Neural cell (in vitro differentiated cells): ENCODE measurements at regions not wholly inside any gene's neighbourhood (a gene's known extent, or its start where the extent isn't known, plus 50 kb on each side); places are given as distances from the start of the nearest gene placed in this dataset.

Source experiments
- H2AFZ ChIP-seq: fragments of 200-600, 300-800 bp; sonication (generic), shearing (Covaris generic); 2 replicates; pipeline ENCODE4 v1.6.0; 2014; ENCODE audit warnings: low read depth, mild to moderate bottlenecking, antibody characterized with exemption, low read length, moderate library complexity
- H3F3A ChIP-seq: fragments of 200-600 bp; shearing (Covaris generic); 2 replicates; pipeline ENCODE4 v1.6.1; 2016; ENCODE audit warnings: mild to moderate bottlenecking, moderate library complexity, mixed read lengths, antibody characterized with exemption, low read length; ENCODE audit not compliant: insufficient read depth, poor library complexity, severe bottlenecking
- H3K27ac ChIP-seq: fragments of 200-600, 300-800 bp; sonication (generic), shearing (Covaris generic); 2 replicates; pipeline ENCODE4 v1.5.1; 2014; ENCODE audit warnings: mild to moderate bottlenecking, low read length, moderate library complexity
- H3K27me3 ChIP-seq: fragments of 300-800, 200-600 bp; sonication (generic), shearing (Covaris generic); 2 replicates; pipeline ENCODE4 v1.6.0; 2014; ENCODE audit warnings: mild to moderate bottlenecking, low read depth, low read length, moderate library complexity; ENCODE audit not compliant: insufficient read depth
- H3K36me3 ChIP-seq: fragments of 300-800, 200-600 bp; sonication (generic), shearing (Covaris generic); 2 replicates; pipeline ENCODE4 v1.5.1; 2014; ENCODE audit warnings: mild to moderate bottlenecking, antibody characterized with exemption, low read length, moderate library complexity; ENCODE audit not compliant: insufficient read depth
- H3K4me2 ChIP-seq: fragments of 300-800, 200-600 bp; sonication (generic), shearing (Covaris generic); 2 replicates; pipeline ENCODE4 v1.6.0; 2014; ENCODE audit warnings: mild to moderate bottlenecking, low read length
- H3K4me3 ChIP-seq: fragments of 300-800, 200-600 bp; sonication (generic), shearing (Covaris generic); 2 replicates; pipeline ENCODE4 v1.5.1; 2014; ENCODE audit warnings: mild to moderate bottlenecking, low read length, moderate library complexity
- H3K79me2 ChIP-seq: fragments of 200-600 bp; shearing (Covaris generic); replicated peaks from 2 replicates; pipeline ENCODE4 v1.6.0; 2014; ENCODE audit warnings: mild to moderate bottlenecking, low read length, moderate library complexity; ENCODE audit not compliant: insufficient read depth
- H3K9ac ChIP-seq: fragments of 300-800, 200-600 bp; sonication (generic), shearing (Covaris generic); 2 replicates; pipeline ENCODE4 v1.6.1; 2016; ENCODE audit warnings: mild to moderate bottlenecking, low read length, mixed read lengths
- H3K9me2 ChIP-seq: fragments of 200-600 bp; shearing (Covaris generic); 2 replicates; pipeline ENCODE4 v1.6.1; 2016; ENCODE audit warnings: mild to moderate bottlenecking, low read length, mixed read lengths; ENCODE audit not compliant: insufficient read depth
- H3K9me3 ChIP-seq: fragments of 200-600, 300-800 bp; sonication (generic), shearing (Covaris generic); 2 replicates; pipeline ENCODE4 v1.6.1; 2016; ENCODE audit warnings: mild to moderate bottlenecking, mixed run types, low read length, moderate library complexity, mixed read lengths
- H4K20me1 ChIP-seq: fragments of 200-600 bp; shearing (Covaris generic); 2 replicates; pipeline ENCODE4 v1.6.1; 2016; ENCODE audit warnings: mild to moderate bottlenecking, mixed run types; ENCODE audit not compliant: insufficient read depth
- EP300 ChIP-seq: fragments of 450-650 bp; conservative IDR thresholded peaks from 2 replicates; pipeline ENCODE4 v1.6.1; 2014; ENCODE audit warnings: antibody characterized with exemption, mild to moderate bottlenecking, moderate library complexity; ENCODE audit not compliant: poor library complexity, severe bottlenecking
- EZH2 ChIP-seq: fragments of 200-600, 300-800 bp; shearing (Covaris generic), sonication (generic); IDR thresholded peaks from 2 replicates; pipeline ENCODE4 v1.6.1; 2014; ENCODE audit warnings: antibody characterized with exemption, low read length, borderline replicate concordance, mild to moderate bottlenecking; ENCODE audit not compliant: insufficient read depth, poor library complexity, severe bottlenecking
- MXI1 ChIP-seq: fragments of 450-650 bp; conservative IDR thresholded peaks from 2 replicates; pipeline ENCODE4 v1.6.1; 2014; ENCODE audit warnings: antibody characterized with exemption, mild to moderate bottlenecking; ENCODE audit not compliant: poor library complexity, severe bottlenecking
- POLR2AphosphoS5 ChIP-seq: IDR thresholded peaks from 2 replicates; pipeline ENCODE4 v1.6.1; 2012
- RAD21 ChIP-seq: fragments of 450-650 bp; conservative IDR thresholded peaks from 2 replicates; pipeline ENCODE4 v1.6.1; 2014; ENCODE audit warnings: antibody characterized with exemption, mild to moderate bottlenecking, moderate library complexity
- REST ChIP-seq: IDR thresholded peaks from 2 replicates; pipeline ENCODE4 v1.6.1; 2012; ENCODE audit warnings: borderline replicate concordance
- SMC3 ChIP-seq: fragments of 450-650 bp; conservative IDR thresholded peaks from 2 replicates; pipeline ENCODE4 v1.6.1; 2014; ENCODE audit warnings: antibody characterized with exemption, mild to moderate bottlenecking, moderate library complexity; ENCODE audit not compliant: poor library complexity
- TAF1 ChIP-seq: IDR thresholded peaks from 2 replicates; pipeline ENCODE4 v1.6.1; 2012; ENCODE audit warnings: low read depth
- TF ChIP-seq, protein P1 (sequence below): fragments of 450-650 bp; IDR thresholded peaks from 2 replicates; pipeline ENCODE4 v1.5.1; 2014; ENCODE audit warnings: antibody characterized with exemption, mild to moderate bottlenecking, moderate library complexity; ENCODE audit not compliant: poor library complexity, severe bottlenecking

DNA sequence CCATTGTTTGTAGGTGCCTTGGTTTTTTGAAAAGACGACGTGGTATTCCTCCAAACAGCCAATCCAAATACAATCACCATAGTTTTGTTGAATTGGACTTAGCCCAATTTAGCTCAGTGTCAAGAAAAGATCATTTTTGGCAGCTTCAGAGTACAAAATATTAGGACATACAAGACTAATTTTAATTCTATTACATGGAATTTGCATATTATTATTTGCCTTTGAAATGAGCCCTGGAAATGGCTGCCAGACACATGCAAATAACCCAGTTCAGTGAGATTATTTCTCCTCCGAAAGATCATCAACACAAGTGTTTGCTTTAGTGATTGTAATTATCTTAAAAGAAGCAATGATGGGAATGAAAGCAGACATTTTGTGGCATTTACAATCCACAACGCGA, 89.3 kb downstream of the PLK2 start:
- Histone ChIP-seq H3F3A (no peaks in the 10 kb centered on the region), H3K4me3 (no peak overlapping the region), H3K36me3 (no peaks in the 10 kb centered on the region), H3K79me2 (no peaks in the 10 kb centered on the region), H3K4me2 (no peak overlapping the region), H3K9me3 (no peaks in the 10 kb centered on the region), H4K20me1 (no peaks in the 10 kb centered on the region), H3K9me2 (no peaks in the 10 kb centered on the region), H3K27ac (no peak overlapping the region), H3K9ac (no peak overlapping the region), H2AFZ (no peak overlapping the region), H3K27me3 (no peaks in the 10 kb centered on the region)
- no peak for TF ChIP-seq RAD21
- no peak for TF ChIP-seq TAF1
- no peak for TF ChIP-seq POLR2AphosphoS5
- TF ChIP-seq EZH2, result no peak
- no peak for TF ChIP-seq EP300
- TF ChIP-seq REST, result no peak
- TF ChIP-seq, protein P1, sequence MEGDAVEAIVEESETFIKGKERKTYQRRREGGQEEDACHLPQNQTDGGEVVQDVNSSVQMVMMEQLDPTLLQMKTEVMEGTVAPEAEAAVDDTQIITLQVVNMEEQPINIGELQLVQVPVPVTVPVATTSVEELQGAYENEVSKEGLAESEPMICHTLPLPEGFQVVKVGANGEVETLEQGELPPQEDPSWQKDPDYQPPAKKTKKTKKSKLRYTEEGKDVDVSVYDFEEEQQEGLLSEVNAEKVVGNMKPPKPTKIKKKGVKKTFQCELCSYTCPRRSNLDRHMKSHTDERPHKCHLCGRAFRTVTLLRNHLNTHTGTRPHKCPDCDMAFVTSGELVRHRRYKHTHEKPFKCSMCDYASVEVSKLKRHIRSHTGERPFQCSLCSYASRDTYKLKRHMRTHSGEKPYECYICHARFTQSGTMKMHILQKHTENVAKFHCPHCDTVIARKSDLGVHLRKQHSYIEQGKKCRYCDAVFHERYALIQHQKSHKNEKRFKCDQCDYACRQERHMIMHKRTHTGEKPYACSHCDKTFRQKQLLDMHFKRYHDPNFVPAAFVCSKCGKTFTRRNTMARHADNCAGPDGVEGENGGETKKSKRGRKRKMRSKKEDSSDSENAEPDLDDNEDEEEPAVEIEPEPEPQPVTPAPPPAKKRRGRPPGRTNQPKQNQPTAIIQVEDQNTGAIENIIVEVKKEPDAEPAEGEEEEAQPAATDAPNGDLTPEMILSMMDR, result no peak

DNA sequence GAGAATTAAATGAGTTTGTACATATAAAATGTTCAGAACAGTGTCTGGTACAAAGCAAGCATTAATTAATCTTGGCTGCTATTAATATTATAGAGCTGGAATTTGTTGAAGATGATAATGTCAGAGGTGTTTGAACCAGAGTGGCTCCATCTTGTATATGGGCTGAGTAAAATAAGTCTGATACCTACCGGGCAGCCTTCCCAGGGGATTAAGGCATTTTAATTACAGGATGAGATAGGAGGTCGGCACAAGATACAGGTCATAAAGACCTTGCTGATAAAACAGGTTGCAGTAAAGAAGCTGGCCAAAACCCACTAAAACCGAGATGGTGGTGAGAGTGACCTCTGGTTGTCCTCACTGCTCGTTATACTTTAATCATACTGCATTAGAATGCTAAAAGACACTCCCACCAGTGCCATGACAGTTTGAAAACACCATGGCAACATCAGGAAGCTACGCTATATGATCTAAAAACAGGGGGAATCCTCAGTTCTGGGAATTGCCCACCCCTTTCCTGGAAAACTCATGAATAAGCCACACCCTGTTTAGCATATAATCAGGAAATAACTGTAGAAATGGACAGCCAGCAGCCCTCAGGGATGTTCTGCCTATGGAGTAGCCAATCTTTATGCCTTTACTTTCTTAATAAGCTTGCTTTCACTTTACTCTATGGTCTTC, 90.2 kb downstream of the PLK2 start:
- Histone ChIP-seq H3K27ac (no peak overlapping the region), H3K9me2 (no peaks in the 10 kb centered on the region), H3K9ac (no peak overlapping the region), H2AFZ (no peak overlapping the region), H3K79me2 (no peaks in the 10 kb centered on the region), H3F3A (no peaks in the 10 kb centered on the region), H4K20me1 (no peaks in the 10 kb centered on the region), H3K4me3 (no peak overlapping the region), H3K4me2 (no peak overlapping the region), H3K36me3 (no peaks in the 10 kb centered on the region), H3K27me3 (no peaks in the 10 kb centered on the region), H3K9me3 (no peaks in the 10 kb centered on the region)
- TF ChIP-seq TAF1 (no peak), SMC3 (no peak), EZH2 (no peak), RAD21 (no peak)

- no peak for TF ChIP-seq TAF1
- TF ChIP-seq REST, result no peak
- TF ChIP-seq EZH2, result no peak
- TF ChIP-seq POLR2AphosphoS5, result no peak
- no peak for TF ChIP-seq RAD21
- TF ChIP-seq EP300, result no peak
- no peak for TF ChIP-seq MXI1
- TF ChIP-seq SMC3, result no peak
- TF ChIP-seq, protein P1, result no peak
- Histone ChIP-seq H3F3A (no peaks in the 10 kb centered on the region), H2AFZ (no peak overlapping the region)
These were observed 93.4 kb downstream of the PLK2 start for GRCh38 chr5:58366461-58366860.

More at GRCh38 chr5:58366461-58366860, 93.4 kb downstream of the PLK2 start:
- no peak overlapping the region for H3K9ac ChIP-seq
- no peaks in the 10 kb centered on the region for H3K9me2 ChIP-seq
- H3K9me3 ChIP-seq, result no peaks in the 10 kb centered on the region
- no peaks in the 10 kb centered on the region for H3K27me3 ChIP-seq
- H3K36me3 ChIP-seq, result no peaks in the 10 kb centered on the region
- H3K27ac ChIP-seq, result no peak overlapping the region
- H3K4me2 ChIP-seq, result no peak overlapping the region
- no peaks in the 10 kb centered on the region for H4K20me1 ChIP-seq
- no peaks in the 10 kb centered on the region for H3K79me2 ChIP-seq
- H3K4me3 ChIP-seq, result no peak overlapping the region
